Right lobe of liver (tissue), 6 donors: ENCODE measurements at regions not wholly inside any gene's neighbourhood (a gene's known extent, or its start where the extent isn't known, plus 50 kb on each side); places are given as distances from the start of the nearest gene placed in this dataset.

Experiments used
- ATAC-seq, 4 donors: fragments of 200-7000 bp; cut with Tn5 transposase; one replicate each; pipeline ENCODE4 v1.9.1; 2020; ENCODE audit warnings: mild to moderate bottlenecking in 4 of 4, moderate library complexity in 4 of 4
- DNase-seq, 3 donors: peaks; one replicate each; pipeline ENCODE4 v3.0.0-alpha.2; 2020
- H3K27ac ChIP-seq, 3 donors: fragments of 200-600 bp; one replicate each; pipeline ENCODE4 v1.8.0; 2022
- H3K27me3 ChIP-seq, 2 donors: fragments of 200-600 bp; one replicate each; pipeline ENCODE4 v1.8.0; 2022
- H3K36me3 ChIP-seq, 4 donors: fragments of 200-600 bp; sonication (generic) in 1 of 4; one replicate each; pipeline versions ENCODE4 v1.5.1 to v1.8.0; 2017 to 2022; ENCODE audit warnings: control low read depth in 1 of 4
- H3K4me1 ChIP-seq, 4 donors: fragments of 200-600 bp; sonication (generic) in 1 of 4; one replicate each; pipeline versions ENCODE4 v1.5.1 to v1.8.0; 2017 to 2022; ENCODE audit warnings: control low read depth in 1 of 4
- H3K4me3 ChIP-seq, 3 donors: fragments of 200-600 bp; one replicate each; pipeline ENCODE4 v1.8.0; 2022
- H3K9me3 ChIP-seq, 4 donors: fragments of 200-600 bp; sonication (generic) in 1 of 4; one replicate each; pipeline versions ENCODE4 v1.5.1 to v1.8.0; 2017 to 2022; ENCODE audit warnings: control low read depth in 1 of 4
- CTCF ChIP-seq, 4 donors: fragments of 200-600 bp in 3 of 4; fragments of 450-650 bp in 1 of 4; IDR thresholded peaks; one replicate each; pipeline versions ENCODE4 v1.5.1 to v1.8.0; 2016 to 2022; ENCODE audit warnings: antibody characterized with exemption in 4 of 4, mild to moderate bottlenecking in 2 of 4
- POLR2A ChIP-seq: fragments of 450-650 bp; IDR thresholded peaks from one replicate; pipeline ENCODE4 v1.6.1; 2017; ENCODE audit warnings: antibody characterized with exemption, mild to moderate bottlenecking
- WGBS: methylation state at CpG from one replicate; pipeline ENCODE4 v1.1.6; 2018; ENCODE audit warnings: low coverage, low lambda C conversion rate; ENCODE audit not compliant: insufficient coverage; ENCODE audit errors: missing lambda C conversion rate; 5-methylcytosine and 5-hydroxymethylcytosine counted together
- intact Hi-C, 2 donors: fragments of 100-400 bp; cut with DNase I; formaldehyde crosslinking; loops; one replicate each; pipeline versions ENCODE4 v1.11.2 to v1.14.1; 2022
- donor health status: DM: no; HTN: yes; CAD: no.
- donor health status: DM: no; HTN: no; CAD: no.
- donor health status: DM: no; HTN: no; CAD: no.
- donor health status: DM: no; HTN: yes; CAD: no.
- donor health status: DM: no; HTN: yes; CAD: no.

DNA sequence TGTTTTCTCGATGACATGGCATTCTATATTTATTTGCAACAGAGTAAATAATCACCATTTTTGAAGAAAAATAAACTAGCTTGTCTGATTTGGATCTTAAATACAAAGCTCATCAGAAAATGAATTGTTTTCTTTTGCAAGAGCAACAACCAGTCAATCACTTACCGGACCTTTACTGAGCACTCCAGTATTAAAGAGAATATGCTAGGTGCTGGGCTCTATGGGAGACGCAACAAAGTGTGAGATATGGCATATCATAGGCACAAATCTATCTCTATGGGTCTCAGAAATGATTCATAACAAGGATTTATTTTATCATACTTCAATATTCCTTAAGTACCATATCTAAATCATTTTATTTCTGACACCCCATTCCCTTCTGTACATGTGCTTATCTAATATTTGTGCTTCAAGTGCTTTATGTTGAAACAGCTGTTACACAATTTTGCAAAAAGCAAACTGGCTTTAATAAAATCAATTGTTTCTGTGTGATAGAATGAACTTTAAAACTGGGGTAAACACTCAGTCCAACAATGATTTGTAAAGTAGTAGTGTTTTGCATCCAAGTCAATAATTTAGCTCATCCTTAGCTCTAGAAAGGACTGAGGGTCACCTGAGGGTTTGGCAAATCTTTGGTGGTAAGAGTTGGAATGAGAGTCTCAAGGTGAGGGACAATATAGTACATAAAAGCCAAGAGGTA lies 88.4 kb upstream of the SPANXB1 start:
- Histone ChIP-seq H3K27me3 (peaks cover 4 to 11% of the 10 kb centered on the region in 2 donors), H3K27ac (no peak overlapping the region), H3K36me3 (no peaks in the 10 kb centered on the region), H3K4me1 (peaks cover 0 to 26% (median 5%) of the 10 kb centered on the region in 4 donors), H3K9me3 (no peaks in the 10 kb centered on the region), H3K4me3 (no peak overlapping the region)
- 27% methylated on average over 3 of the region's 3 CpGs for WGBS
- DNase-seq (no peak), ATAC-seq (peak; percentile 60 to 84 (median 70))
- intact Hi-C loops = no loop called here
- TF ChIP-seq CTCF (IDR thresholded peaks at IDR 0.05) = no peak
- TF ChIP-seq POLR2A = no peak

DNA sequence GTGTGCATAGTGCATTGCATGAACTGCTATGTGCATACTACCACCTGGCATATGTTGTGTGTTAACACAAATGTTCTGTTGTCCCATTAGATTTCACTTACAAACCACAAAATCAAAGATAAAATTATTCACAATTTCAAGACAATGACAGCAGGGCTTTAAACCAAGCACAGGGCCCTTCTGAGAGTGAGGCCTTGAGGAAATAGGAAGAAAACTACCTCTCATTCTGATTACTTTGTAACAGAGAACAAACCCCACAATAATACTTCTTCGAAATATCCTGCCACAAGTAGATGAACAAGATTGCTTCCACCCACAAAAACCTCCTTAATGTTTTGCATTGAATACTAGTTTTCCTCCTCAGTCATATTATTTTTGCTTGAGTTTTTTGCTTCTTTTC lies 85.5 kb upstream of the SPANXB1 start:
- H3K4me3 ChIP-seq = no peak overlapping the region
- peaks cover 0 to 26% (median 5%) of the 10 kb centered on the region in 4 donors for H3K4me1 ChIP-seq
- no peak for ATAC-seq
- DNase-seq = no peak
- H3K27me3 ChIP-seq = peaks cover 4 to 11% of the 10 kb centered on the region in 2 donors
- no peak for TF ChIP-seq CTCF (IDR thresholded peaks at IDR 0.05)
- no peak for TF ChIP-seq POLR2A
- H3K27ac ChIP-seq = no peak overlapping the region
- H3K9me3 ChIP-seq = no peaks in the 10 kb centered on the region
- intact Hi-C loops = no loop called here
- H3K36me3 ChIP-seq = no peaks in the 10 kb centered on the region
- WGBS = 50% methylated on average over 1 of the region's 1 CpG

DNA sequence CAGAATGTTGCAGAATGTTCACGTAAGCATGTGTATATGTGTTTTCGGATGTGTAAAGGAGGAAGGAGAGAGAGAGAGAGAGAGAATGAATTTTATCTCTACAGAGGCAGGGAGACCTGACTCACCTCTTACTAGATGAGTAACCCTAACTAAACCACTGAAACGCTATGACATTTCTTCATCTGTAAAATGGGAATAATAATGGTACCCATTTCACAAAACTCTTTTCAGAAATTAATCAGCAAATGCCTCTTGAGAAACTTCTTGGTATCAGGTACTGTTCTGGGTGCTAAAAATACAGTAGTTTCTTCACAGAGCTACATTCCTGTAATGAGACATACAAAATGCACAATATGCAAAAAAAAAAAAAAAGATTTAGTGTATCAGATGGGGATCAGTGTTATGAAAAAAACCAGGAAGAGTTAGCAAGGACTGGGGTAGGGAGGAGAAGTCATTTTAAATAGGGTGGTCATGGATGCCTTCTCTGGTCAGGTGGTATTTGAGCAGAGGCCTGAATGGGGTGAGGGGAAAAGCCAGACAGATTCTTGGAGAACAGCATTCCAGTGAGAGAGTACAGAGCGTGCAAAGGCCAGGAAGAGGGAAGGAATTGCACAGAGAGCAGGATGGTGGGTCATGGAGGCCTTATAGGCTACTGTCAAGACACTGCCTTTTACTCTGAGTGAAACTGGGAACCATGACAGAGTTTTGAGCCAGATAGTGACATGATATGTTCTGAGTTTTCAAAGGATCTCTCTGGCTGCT lies 84.9 kb upstream of the SPANXB1 start:
- H3K4me3 ChIP-seq = no peak overlapping the region
- no peaks in the 10 kb centered on the region for H3K36me3 ChIP-seq
- H3K4me1 ChIP-seq = peaks cover 0 to 21% (median 4%) of the 10 kb centered on the region in 4 donors
- H3K27me3 ChIP-seq = peaks cover 4 to 11% of the 10 kb centered on the region in 2 donors
- no peak overlapping the region for H3K27ac ChIP-seq
- ATAC-seq (no peak), DNase-seq (no peak)
- H3K9me3 ChIP-seq = no peaks in the 10 kb centered on the region
- intact Hi-C loops = no loop called here
- no peak for TF ChIP-seq CTCF (IDR thresholded peaks at IDR 0.05)
- TF ChIP-seq POLR2A = no peak
- WGBS = 50% methylated on average over 4 of the region's 4 CpGs

DNA sequence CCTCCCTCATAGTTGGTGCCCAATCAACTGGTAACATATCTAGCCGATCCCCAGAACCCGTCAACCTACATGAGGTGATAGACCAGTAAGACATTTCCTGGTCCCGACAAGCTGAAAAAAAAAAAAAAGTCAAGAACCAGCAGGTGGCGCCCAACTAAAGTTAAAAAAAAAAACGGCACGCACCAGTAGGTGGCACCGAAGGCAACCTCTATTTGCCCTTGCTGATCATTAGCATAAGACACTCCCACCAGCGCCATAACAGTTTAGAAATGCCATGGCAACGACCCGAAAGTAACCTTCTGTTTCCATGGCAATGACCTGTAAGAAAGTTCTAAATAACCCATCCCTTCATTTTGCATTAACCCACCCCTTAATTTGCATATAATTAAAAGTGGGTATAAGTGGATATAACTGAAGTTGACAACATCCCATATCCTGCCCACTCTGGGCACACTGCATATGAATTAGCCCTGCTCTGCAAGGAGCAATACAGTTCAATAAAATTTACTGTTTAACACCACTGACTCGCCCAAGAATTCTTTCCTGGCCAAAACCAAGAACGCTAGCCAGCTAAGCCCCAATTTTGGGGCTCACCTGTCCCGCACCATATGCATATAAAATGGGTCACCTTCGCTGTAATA lies 83.9 kb upstream of the SPANXB1 start:
- no peaks in the 10 kb centered on the region for H3K9me3 ChIP-seq
- TF ChIP-seq CTCF (IDR thresholded peaks at IDR 0.05) (peak; percentile 54 to 65 (median 62)), POLR2A (no peak)
- WGBS = 22% methylated on average over 14 of the region's 14 CpGs
- no peaks in the 10 kb centered on the region for H3K36me3 ChIP-seq
- H3K27me3 ChIP-seq = peaks cover 4 to 11% of the 10 kb centered on the region in 2 donors
- H3K4me3 ChIP-seq = no peak overlapping the region
- intact Hi-C loops = no loop called here
- H3K27ac ChIP-seq = no peak overlapping the region
- H3K4me1 ChIP-seq = peaks cover 0 to 11% (median 0%) of the 10 kb centered on the region in 4 donors
- peak in 1 of 3 donors; percentile 42 for DNase-seq
- ATAC-seq = peak; percentile 85 to 92 (median 88)
